T-cell (primary cell): ENCODE measurements at regions not wholly inside any gene's neighbourhood (a gene's known extent, or its start where the extent isn't known, plus 50 kb on each side); places are given as distances from the start of the nearest gene placed in this dataset.

ENCODE experiments used
- ATAC-seq, 4 experiments: fragments of 200-7000 bp in 3 of 4; fragments of 150-1000 bp in 1 of 4; cut with Tn5 transposase; replicated peaks in 1 of 4; 1 replicate in 3 of 4; 2 replicates in 1 of 4; pipeline ENCODE4 v1.10.0; 2021; ENCODE audit warnings: moderate library complexity in 3 of 4, mild to moderate bottlenecking in 2 of 4, moderate number of reproducible peaks in 1 of 4
- CTCF ChIA-PET, 2 donors: fragments of 300-600 bp; sonication (Branson Sonifier 250); formaldehyde crosslinking; loops; one replicate each; lab custom pipeline; 2022; ENCODE audit warnings: antibody characterized with exemption in 2 of 2; lab: Charles Lee
- POLR2A ChIA-PET, 2 donors: fragments of 300-600 bp; sonication (Branson Sonifier 250); formaldehyde crosslinking; loops; one replicate each; lab custom pipeline; 2022; ENCODE audit warnings: antibody characterized with exemption in 2 of 2; lab: Charles Lee
- DNase-seq, 35 experiments: peaks; one replicate each; pipeline versions ENCODE4 v3.0.0 to v3.0.0-alpha.2; 2013 to 2023
- H3K27ac ChIP-seq: one replicate; pipeline ENCODE4 v1.5.1; 2013; ENCODE audit warnings: low read length
- H3K27me3 ChIP-seq, 2 experiments: replicated peaks in 1 of 2; 1 replicate in 1 of 2; 2 replicates in 1 of 2; pipeline versions ENCODE4 v1.6.1 to v1.7.0; 2013; ENCODE audit warnings: low read length in 1 of 2, mixed read lengths in 1 of 2; ENCODE audit not compliant: control insufficient read depth in 2 of 2, insufficient read depth in 2 of 2; ENCODE audit errors: extremely low read depth in 1 of 2
- H3K36me3 ChIP-seq, 2 donors: 1 replicate in 1 of 2; 2 replicates in 1 of 2; pipeline versions ENCODE4 v1.6.1 to v1.7.0; 2013; ENCODE audit warnings: low read length in 1 of 2; ENCODE audit not compliant: control insufficient read depth in 2 of 2, insufficient read depth in 1 of 2; ENCODE audit errors: extremely low read depth in 1 of 2
- H3K4me1 ChIP-seq, 2 experiments: 1 replicate in 1 of 2; 2 replicates in 1 of 2; pipeline versions ENCODE4 v1.6.1 to v1.7.0; 2013; ENCODE audit warnings: low read length in 2 of 2, mixed read lengths in 1 of 2; ENCODE audit not compliant: insufficient read depth in 2 of 2, control insufficient read depth in 1 of 2; ENCODE audit errors: extremely low read depth in 1 of 2
- H3K4me3 ChIP-seq, 2 donors: 1 replicate in 1 of 2; 2 replicates in 1 of 2; pipeline versions ENCODE4 v1.5.1 to v1.7.0; 2013; ENCODE audit warnings: mild to moderate bottlenecking in 2 of 2, low read length in 1 of 2, moderate library complexity in 1 of 2; ENCODE audit not compliant: control insufficient read depth in 1 of 2; ENCODE audit errors: extremely low read depth in 1 of 2
- H3K9me3 ChIP-seq: 2 replicates; pipeline ENCODE4 v1.7.0; 2013
- H3K27ac Mint-ChIP-seq, 2 donors: one replicate each; pipeline ENCODE4 v1.8.0; 2020 to 2021; ENCODE audit warnings: mild to moderate bottlenecking in 2 of 2, mixed read lengths in 2 of 2
- H3K27me3 Mint-ChIP-seq, 2 donors: one replicate each; pipeline ENCODE4 v1.8.0; 2021 to 2022; ENCODE audit warnings: mixed read lengths in 2 of 2
- H3K36me3 Mint-ChIP-seq: one replicate; pipeline ENCODE4 v1.8.0; 2021; ENCODE audit warnings: mixed read lengths
- H3K4me1 Mint-ChIP-seq, 3 donors: one replicate each; pipeline ENCODE4 v1.8.0; 2020 to 2022; ENCODE audit warnings: mixed read lengths in 3 of 3, mild to moderate bottlenecking in 1 of 3
- H3K4me3 Mint-ChIP-seq, 3 donors: one replicate each; pipeline ENCODE4 v1.8.0; 2020 to 2022; ENCODE audit warnings: mild to moderate bottlenecking in 3 of 3, mixed read lengths in 3 of 3, moderate library complexity in 3 of 3
- H3K9me3 Mint-ChIP-seq, 3 donors: one replicate each; pipeline ENCODE4 v1.8.0; 2020 to 2022; ENCODE audit warnings: mixed read lengths in 3 of 3
- WGBS: methylation state at CpG from one replicate; pipeline ENCODE4 v1.1.5; 2013; ENCODE audit warnings: missing lambda C conversion rate; ENCODE audit not compliant: insufficient coverage; 5-methylcytosine and 5-hydroxymethylcytosine counted together

- ChIA-PET POLR2A (no interaction called here), CTCF (interaction anchor here in 1 of 2 donors (0.6 kb wide), 1 partner anchor 609 kb away, joined by 5 read pairs; no protein-coding TSS in a partner anchor)
- H3K9me3 Mint-ChIP-seq, result peaks cover 2 to 5% (median 3%) of the 10 kb centered on the region in 3 donors
- DNase-seq, result no peak
- 0% methylated on average over 3 of the region's 4 CpGs for WGBS
- Histone ChIP-seq H3K36me3 (no peaks in the 10 kb centered on the region), H3K27me3 (peaks cover 0 to 19% of the 10 kb centered on the region in 2 experiments), H3K9me3 (no peaks in the 10 kb centered on the region), H3K4me1 (no peaks in the 10 kb centered on the region), H3K4me3 (no peak overlapping the region), H3K27ac (no peak overlapping the region)
- no peaks in the 10 kb centered on the region for H3K36me3 Mint-ChIP-seq
- no peaks in the 10 kb centered on the region for H3K4me1 Mint-ChIP-seq
- no peak for ATAC-seq
- H3K27ac Mint-ChIP-seq, result no peak overlapping the region
- H3K4me3 Mint-ChIP-seq, result no peak overlapping the region
- H3K27me3 Mint-ChIP-seq, result peaks cover 17 to 22% of the 10 kb centered on the region in 2 donors
Measured at GRCh38 chr12:110992909-110993308, 72.5 kb upstream of the MYL2 start.

GRCh38 chr12:110983811-110984210 lies 63.4 kb upstream of the MYL2 start:
- POLR2A ChIA-PET, result no interaction called here
- H3K27me3 ChIP-seq, result peaks cover 0 to 15% of the 10 kb centered on the region in 2 experiments
- no peaks in the 10 kb centered on the region for H3K4me1 ChIP-seq
- DNase-seq (no peak), ATAC-seq (no peak)
- CTCF ChIA-PET, result interaction anchor here in 1 of 2 donors (0.6 kb wide), 1 partner anchor 607 kb away, joined by 5 read pairs; no protein-coding TSS in a partner anchor
- H3K9me3 Mint-ChIP-seq, result no peaks in the 10 kb centered on the region
- no peak overlapping the region for H3K4me3 Mint-ChIP-seq
- no peaks in the 10 kb centered on the region for H3K36me3 Mint-ChIP-seq
- H3K27me3 Mint-ChIP-seq, result peaks cover 25 to 48% of the 10 kb centered on the region in 2 donors
- H3K36me3 ChIP-seq, result no peaks in the 10 kb centered on the region
- H3K4me1 Mint-ChIP-seq, result no peaks in the 10 kb centered on the region
- H3K27ac Mint-ChIP-seq, result no peak overlapping the region
- no peaks in the 10 kb centered on the region for H3K9me3 ChIP-seq
- no peak overlapping the region for H3K4me3 ChIP-seq
- WGBS, result no CpG with 5 or more reads among the region's 7 CpGs
- H3K27ac ChIP-seq, result no peak overlapping the region

DNA sequence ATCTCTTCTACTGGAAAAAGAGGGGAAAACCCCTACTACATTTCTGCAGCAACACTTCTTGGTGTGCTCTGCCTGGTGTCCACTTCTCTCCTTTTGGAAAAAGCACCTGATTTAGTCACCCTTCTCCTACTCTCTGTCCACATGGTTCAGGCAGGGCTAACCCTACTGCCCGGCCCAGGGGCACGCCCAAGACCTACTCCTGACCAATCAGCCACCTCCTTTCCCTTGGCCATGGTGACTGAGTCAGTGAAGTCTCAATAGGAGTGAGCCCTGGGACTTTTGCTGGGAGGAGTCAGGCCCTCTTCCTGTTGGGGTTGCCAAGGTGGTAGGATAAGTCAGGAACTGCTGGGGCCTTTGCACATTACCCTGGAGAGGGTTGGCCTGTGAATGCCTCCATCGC lies 52.5 kb upstream of the MYL2 start:
- no peak for ATAC-seq

GRCh38 chr12:110971936-110972335 lies 51.6 kb upstream of the MYL2 start:
- DNase-seq, result no peak
- H3K9me3 ChIP-seq, result no peaks in the 10 kb centered on the region
- POLR2A ChIA-PET, result no interaction called here
- Mint-ChIP-seq H3K4me1 (no peaks in the 10 kb centered on the region), H3K9me3 (peaks cover 0 to 4% (median 0%) of the 10 kb centered on the region in 3 donors), H3K27ac (no peak overlapping the region), H3K27me3 (peaks cover 6 to 9% of the 10 kb centered on the region in 2 donors), H3K36me3 (no peaks in the 10 kb centered on the region), H3K4me3 (no peak overlapping the region)
- H3K4me3 ChIP-seq, result no peak overlapping the region
- no peaks in the 10 kb centered on the region for H3K36me3 ChIP-seq
- peaks cover 0 to 7% of the 10 kb centered on the region in 2 experiments for H3K27me3 ChIP-seq
- CTCF ChIA-PET, result no interaction called here
- 89% methylated on average over 9 of the region's 12 CpGs for WGBS
- H3K4me1 ChIP-seq, result no peaks in the 10 kb centered on the region
- no peak overlapping the region for H3K27ac ChIP-seq
- no peak for ATAC-seq

More for the DNA sequence above, 52.5 kb upstream of the MYL2 start:
- WGBS, result 83% methylated on average over 1 of the region's 3 CpGs
- Histone ChIP-seq H3K27ac (no peak overlapping the region), H3K27me3 (peaks cover 0 to 6% of the 10 kb centered on the region in 2 experiments), H3K9me3 (no peaks in the 10 kb centered on the region), H3K36me3 (no peaks in the 10 kb centered on the region), H3K4me3 (no peak overlapping the region), H3K4me1 (no peaks in the 10 kb centered on the region)
- Mint-ChIP-seq H3K27ac (no peak overlapping the region), H3K4me1 (no peaks in the 10 kb centered on the region), H3K9me3 (peaks cover 0 to 4% (median 0%) of the 10 kb centered on the region in 3 donors), H3K4me3 (no peak overlapping the region), H3K36me3 (no peaks in the 10 kb centered on the region), H3K27me3 (peaks cover 0 to 5% of the 10 kb centered on the region in 2 donors)
- CTCF ChIA-PET, result interaction anchor here in 1 of 2 donors (0.9 kb wide), 1 partner anchor 35 kb away, joined by 3 read pairs; no protein-coding TSS in a partner anchor
- POLR2A ChIA-PET, result no interaction called here
- DNase-seq, result no peak

DNA sequence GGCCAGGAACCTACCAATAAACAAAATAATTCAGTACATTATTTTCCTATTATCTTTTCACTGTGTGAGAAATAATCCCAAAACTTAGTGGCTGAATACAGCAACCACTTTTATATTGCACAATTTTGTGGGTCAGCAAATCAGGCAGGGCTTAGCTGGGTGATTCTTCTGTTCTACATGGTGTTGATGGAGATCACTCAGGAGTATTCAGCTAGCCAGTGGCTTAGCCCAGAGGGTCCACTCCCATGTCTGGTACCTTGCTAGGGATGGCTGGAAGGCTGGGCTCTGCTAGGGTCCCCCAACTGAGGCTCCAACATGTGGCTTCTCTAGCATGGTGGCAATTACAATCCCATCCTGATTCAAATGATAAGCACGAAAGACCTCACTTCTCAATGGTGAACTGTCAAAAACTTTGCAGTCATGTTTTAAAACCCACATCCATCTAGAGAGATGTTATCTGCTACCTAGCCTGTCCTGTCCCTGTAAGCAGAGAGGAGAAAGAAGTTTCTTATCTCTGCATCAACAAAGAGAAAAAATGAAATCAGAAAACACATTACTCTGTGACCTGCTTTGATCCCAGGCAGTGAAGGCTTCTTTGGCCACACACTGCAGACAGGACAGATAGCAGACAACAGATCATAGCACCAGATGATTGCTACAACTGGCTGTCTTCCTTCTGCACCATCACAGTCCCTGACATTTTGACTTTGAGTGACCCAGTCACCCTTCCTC lies 51.0 kb upstream of the MYL2 start:
- H3K36me3 ChIP-seq, result no peaks in the 10 kb centered on the region
- WGBS, result 29% methylated on average over 1 of the region's 1 CpG
- no peak overlapping the region for H3K27ac ChIP-seq
- H3K27me3 Mint-ChIP-seq, result peaks cover 10% of the 10 kb centered on the region in 2 donors
- H3K9me3 Mint-ChIP-seq, result peaks cover 0 to 4% (median 0%) of the 10 kb centered on the region in 3 donors
- no peak overlapping the region for H3K4me3 Mint-ChIP-seq
- H3K4me3 ChIP-seq, result no peak overlapping the region
- peaks cover 0 to 12% of the 10 kb centered on the region in 2 experiments for H3K27me3 ChIP-seq
- POLR2A ChIA-PET, result no interaction called here
- no peaks in the 10 kb centered on the region for H3K36me3 Mint-ChIP-seq
- no peak overlapping the region for H3K27ac Mint-ChIP-seq
- no peak for DNase-seq
- CTCF ChIA-PET, result no interaction called here
- H3K9me3 ChIP-seq, result no peaks in the 10 kb centered on the region
- H3K4me1 Mint-ChIP-seq, result no peaks in the 10 kb centered on the region
- ATAC-seq, result no peak
- H3K4me1 ChIP-seq, result no peaks in the 10 kb centered on the region
